HG02852 (cell line): ENCODE measurements at regions not wholly inside any gene's neighbourhood (a gene's known extent, or its start where the extent isn't known, plus 50 kb on each side); places are given as distances from the start of the nearest gene placed in this dataset.

Experiments
- ATAC-seq: cut with Tn5 transposase; IDR thresholded peaks from one replicate; pipeline ENCODE4 v1.9.1; 2021; ENCODE audit warnings: mild to moderate bottlenecking, moderate library complexity; ENCODE audit not compliant: unreplicated experiment

DNA sequence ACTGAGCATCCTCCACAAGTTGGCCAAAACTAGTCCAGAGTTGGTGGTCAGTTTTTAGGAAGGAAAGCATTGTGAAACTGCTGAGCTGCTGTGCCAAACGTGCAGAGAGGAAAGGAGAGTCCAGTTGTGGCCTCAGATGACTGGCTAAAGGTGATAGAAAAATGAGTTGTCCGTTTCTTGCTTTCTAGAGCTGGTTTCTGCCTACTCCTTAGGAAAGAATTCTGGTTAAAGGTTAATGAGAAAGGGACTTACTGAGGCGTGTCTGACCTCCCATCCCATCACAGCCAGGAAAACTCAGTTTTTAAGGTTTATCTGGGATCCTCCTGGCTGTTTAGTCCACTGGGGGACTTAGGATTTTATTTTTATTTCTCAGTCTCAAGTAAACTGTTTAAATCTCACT, 1186.3 kb downstream of the UQCRFS1 start:
- no peak for ATAC-seq

DNA sequence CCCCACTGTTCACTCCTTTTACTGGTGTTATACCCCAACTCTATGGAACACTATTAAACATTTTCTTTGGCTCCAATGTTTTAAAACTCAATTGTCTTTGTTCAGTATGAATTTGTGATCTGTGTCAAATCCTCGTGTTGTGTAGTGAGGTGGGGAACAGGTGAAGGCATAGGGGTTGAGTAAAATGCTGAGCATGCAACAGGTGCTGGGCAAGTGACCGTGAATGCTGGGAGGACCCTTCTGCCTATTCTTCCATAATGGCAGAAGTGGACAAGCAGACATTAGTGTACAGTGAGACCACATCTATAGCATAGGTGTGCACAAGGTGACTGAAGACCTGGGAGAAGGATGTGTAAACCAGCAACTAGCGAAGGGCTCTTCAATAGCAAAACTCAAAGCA, 1188.0 kb downstream of the UQCRFS1 start:
- ATAC-seq: no peak

DNA sequence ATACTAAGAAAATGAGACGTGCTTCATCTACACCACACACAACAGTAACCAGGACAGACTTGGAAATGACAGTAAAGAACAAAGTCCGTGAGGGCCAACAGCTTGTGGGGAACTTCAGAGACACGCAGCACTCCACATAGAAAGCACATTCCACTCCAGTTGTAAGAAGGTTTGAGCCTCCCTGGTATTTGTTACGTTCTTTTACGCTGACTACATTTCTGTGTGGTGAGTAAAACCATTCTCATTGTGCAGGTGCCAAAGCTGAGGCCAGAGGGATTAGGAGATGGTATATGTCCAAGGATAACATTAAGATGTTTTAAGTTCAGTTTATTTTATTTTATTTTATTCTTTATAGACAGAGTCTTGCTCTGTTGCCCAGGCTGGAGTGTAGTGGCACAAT, 1189.9 kb downstream of the UQCRFS1 start:
- ATAC-seq: no peak

DNA sequence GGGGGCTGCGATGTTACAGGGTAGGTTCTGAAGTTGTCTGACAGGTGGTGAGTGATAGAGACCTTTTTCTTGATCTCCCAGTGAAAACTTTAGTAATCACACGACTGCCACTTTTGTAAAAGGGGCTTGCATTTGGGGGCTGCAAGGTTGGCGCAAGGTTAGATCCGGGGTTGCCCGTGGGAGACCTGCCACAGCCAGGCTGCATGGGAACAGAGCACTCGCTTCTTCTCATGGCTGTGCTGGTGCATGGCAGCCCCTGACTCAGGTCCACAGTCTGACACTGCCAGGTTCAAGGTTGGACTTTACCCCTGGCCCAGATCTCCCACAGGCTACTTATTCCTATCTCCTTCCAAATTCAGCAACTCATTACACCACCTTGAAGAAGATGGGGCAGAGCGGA, 1190.4 kb downstream of the UQCRFS1 start:
- no peak for ATAC-seq

DNA sequence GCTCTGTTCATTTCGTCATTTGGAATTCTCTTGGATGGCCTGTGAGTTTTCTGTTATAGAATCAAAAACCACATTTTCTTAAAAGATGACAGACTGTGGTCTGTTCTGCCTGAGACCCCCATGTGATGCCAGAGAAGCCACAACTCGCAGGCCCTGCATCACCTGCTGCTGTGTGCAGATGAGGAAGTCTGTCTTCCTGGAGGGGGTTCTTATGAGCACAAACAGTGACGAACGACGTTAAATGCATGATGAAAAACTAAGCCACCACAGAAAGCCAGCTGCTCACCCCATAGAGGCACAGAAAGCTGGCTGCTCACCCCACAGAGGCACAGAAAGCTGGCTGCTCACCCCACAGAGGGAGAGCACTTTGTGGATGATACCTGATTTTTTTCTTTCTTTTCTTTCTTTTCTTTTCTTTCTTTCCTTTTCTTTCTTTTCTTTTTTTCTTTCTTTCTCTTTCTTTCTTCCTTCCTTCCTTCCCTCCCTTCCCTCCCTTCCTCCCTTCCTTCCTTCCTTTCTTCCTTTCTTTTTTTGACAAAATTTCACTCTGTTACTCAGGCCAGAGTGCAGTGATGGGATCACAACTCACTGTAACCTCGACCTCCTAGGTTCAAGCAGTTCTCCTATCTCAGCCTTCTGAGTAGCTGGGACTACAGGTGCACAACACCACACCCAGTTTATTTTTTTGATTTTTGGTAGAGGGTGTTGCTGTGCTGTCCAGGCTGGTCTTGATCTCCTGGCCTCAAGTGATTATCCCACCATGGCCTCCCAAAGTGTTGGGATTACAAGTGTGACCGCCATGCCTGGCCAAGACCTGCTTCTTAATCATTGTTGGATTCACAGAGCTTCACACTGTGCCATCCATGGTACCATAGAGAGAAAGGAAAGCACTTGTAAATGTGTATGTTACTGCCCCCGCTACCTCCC, 1191.4 kb downstream of the UQCRFS1 start:
- ATAC-seq: no peak

DNA sequence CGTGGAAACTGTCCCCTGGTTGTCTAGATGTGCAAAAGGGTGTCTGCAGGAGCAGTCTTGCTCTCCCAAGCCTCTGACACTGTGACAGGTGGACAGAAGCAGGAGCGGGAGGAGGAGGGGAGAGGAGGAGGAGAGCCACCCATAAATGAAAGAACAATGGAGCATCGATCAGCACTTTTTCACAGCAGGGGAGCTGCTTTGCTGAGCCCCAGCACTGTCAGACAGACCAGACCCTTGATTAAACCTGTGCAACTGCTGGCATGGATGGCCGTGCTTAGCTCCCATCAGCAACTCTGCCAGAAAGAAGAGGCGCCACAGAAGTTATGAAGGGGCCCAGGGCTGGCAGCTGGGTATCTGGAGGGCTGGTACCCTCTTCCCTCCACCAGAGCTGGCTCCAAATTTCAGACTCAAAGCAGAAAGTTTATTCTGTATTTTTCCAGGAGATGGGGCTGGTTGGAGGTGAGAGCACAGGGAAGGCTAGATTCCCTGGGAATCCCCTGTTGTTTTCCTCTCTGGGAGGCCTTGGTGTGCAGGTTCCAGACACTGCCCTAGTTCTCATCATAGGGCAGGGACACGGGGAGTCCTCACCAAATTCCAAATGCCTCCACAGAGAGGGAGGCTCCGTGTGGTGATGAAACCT, 1192.2 kb downstream of the UQCRFS1 start:
- no peak for ATAC-seq

DNA sequence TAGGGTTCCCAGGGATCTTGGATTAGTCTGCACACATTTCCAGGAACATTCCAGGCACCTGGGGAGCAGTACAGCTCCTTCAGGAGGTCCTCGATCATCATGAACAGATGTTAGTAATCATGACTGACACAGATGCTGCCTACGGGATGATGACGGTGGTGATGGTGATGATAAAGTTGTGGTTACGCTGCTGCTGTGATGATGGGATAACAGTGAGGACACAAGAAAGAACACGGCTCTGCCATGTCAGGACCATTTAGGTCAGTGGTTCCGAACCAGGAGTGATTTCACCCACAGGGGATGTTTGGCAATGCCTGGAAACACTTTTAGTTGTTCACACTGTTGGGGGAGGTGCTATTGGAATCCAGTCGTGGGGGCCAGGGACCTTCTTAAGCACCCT, 1193.0 kb downstream of the UQCRFS1 start:
- ATAC-seq: no peak

DNA sequence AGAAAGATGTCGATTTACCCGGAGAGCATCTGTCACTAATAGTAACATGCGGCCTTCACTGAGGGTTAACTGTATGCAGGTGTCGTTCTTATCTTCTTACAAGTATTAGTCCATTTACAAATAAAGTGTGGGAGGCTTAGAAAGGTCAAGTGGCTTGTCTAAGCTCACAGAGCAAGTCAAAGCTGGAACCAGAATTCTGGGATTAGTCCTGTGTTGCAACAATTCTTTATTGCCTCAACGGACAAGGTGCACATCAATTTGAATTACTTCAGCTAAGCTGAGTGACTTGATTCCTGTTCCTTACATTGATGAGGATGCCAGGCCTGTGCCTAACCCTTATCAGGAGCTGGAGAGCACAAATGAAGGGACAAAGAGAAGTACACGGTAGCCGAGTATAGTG, 1193.6 kb downstream of the UQCRFS1 start:
- ATAC-seq: no peak

DNA sequence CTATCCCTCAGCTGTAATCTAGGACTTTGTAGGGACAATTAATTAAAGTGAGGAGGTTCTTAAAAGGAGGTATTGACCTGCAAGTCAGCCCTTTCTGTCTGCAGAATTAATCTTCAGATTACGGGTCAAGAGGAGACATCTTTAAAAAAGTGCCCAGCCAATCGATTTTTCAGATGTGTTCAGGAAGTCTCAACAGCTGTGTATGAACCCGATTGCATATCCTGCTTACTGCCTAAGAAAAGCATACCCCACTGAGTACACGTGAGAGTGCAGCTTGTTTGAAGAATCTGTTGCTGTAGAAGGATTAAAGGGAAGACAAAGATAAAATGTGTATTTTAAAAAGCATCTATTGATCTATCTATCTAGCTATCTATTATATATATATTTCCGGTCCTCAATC, 1194.5 kb downstream of the UQCRFS1 start:
- ATAC-seq: no peak

DNA sequence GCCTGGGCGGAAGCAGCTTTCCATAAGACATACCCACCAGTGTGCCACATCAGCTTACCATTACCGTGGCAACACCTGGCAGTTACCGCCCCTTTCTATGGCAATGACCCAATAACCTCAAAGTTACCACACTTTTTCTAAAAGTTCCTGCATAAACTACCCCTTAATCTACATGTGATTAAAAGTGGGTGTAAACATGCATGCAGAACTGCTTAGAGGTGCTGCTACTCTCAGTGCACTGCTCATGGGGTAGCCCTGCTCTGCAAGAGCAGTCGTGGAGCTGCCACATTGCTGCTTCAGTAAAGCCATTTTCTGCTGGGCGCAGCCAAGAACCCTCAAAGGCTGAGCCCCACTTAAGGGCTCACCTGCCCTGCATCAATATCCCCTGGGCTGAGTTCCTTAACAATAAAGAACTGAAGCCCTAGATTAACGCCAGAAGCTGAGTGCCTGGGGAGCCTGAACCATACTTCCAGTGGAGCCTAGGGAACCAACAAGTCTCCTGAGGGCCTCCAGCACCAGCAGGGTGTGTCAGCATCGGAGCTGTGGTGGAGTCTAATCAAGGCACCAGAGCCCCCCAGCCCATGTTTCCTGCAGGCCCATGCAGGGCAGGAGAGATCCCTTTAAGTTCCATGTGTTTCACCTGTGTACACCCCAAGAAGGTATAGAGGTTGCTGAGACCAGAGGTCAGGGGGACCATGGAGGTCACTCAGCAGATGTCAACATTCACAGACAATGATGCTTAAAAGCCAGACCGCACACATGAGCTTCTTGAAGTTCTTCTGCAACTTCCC, 1198.1 kb downstream of the UQCRFS1 start:
- no peak for ATAC-seq

DNA sequence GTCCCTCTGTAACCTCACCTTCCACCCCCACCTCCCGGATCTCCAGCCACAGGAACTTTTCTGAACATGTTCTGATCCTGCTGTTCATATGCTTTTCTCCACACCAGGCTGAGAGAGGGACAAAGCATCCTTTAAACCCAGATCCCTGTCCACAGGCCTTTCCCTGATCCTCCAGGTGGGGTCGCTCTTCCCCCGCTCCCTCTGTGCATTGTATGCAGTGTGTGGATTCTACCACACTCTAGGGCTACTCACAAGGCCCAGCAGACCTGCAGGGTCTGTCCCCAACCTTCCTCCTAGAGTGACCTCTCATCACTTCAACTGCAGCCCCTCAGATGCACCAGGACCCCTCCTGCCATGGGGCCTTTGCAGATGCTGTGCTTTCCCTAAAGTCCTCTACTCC, 1200.6 kb downstream of the UQCRFS1 start:
- ATAC-seq: no peak

DNA sequence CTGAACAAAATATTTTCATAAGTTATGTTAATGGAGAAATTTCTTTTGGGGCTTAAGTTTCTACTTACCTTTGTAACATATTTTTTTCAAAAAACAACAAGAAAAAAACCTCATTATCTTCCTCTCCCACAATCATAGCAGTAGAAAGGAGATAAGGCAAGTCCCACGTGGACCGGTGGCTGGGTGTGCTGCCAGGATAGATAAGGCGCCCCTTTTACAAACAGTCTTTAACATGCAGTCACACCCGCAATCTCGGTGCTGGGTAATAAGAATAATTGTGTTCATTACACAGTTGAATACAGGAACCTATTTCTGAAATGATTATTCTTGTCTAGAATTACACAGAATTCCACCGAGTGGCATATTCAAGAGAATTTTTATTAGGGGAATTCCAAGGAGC, 1202.3 kb downstream of the UQCRFS1 start:
- no peak for ATAC-seq

DNA sequence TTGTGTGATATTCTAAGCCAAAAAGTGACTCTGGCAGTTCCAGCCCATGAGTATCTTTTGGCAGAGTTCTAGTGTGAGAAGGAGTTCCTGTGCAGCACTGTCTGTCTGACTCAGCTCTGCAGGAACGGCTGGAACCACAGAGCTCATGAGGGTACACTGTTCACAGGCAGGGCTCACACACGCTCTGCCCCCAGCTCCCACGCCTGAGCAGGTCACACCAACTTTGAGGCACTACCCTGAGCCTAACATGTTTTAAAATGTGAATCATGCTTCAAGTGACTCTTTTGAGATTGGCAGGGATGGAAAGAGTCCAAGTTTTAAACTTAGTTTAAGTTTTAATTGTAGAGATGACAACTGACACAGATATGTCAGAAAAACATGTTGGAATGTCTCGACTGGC, 1203.3 kb downstream of the UQCRFS1 start:
- no peak for ATAC-seq

DNA sequence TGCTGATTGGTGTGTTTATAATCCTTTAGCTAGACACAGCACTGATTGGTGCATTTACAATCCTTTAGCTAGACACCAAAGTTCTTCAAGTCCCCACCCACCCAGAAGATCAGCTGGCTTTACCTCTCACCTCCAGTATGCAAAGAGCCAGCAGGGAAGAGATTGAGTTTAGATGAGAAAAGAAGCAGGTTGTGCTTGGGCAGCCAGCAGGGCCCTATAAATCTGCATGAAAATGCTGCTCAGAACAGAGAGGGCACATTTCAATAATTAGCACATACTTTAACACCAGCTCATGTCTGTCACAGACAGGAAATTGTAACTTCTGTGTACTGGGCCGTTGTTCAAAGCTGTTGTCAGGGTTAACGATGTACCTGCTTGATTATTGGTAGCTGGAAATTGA, 1204.3 kb downstream of the UQCRFS1 start:
- ATAC-seq: no peak

DNA sequence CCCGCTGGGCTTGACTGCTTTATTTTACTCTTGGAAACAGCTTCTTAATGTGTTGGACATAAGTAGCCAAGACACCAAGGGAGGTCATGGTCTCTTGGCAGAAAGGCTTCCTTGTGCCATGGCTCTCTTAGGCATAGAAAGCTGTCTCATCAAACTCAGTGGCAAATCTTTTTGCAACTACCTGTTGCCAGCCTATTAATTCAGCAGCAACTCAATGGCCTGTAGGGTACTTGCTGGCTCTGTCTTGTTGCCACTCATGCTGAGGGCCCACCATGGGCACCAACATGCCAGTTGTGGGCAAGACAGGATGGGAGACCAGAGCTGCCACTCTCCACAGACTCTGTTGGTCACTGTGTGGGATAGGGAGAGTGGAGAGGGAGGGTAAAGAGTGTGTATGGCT, 1209.4 kb downstream of the UQCRFS1 start:
- ATAC-seq: no peak

DNA sequence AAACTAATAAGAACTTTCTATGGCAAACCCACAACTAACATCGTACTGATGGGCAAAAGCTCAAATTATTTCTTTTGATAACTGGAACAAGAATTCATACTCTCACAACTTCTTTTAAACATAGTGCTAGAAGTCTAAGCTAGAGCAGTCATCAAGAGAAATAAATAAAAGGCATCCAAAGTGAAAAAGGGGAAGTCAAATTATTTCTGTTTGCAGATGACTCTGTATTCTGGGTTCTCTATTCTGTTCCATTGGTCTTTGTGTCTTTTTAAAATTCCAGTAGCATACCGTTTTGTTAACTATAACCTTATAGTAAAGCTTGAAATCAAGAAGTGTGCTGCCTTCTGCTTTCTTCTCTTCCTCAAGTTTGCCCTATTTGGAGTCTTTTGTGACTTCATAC, 1215.9 kb downstream of the UQCRFS1 start:
- no peak for ATAC-seq

DNA sequence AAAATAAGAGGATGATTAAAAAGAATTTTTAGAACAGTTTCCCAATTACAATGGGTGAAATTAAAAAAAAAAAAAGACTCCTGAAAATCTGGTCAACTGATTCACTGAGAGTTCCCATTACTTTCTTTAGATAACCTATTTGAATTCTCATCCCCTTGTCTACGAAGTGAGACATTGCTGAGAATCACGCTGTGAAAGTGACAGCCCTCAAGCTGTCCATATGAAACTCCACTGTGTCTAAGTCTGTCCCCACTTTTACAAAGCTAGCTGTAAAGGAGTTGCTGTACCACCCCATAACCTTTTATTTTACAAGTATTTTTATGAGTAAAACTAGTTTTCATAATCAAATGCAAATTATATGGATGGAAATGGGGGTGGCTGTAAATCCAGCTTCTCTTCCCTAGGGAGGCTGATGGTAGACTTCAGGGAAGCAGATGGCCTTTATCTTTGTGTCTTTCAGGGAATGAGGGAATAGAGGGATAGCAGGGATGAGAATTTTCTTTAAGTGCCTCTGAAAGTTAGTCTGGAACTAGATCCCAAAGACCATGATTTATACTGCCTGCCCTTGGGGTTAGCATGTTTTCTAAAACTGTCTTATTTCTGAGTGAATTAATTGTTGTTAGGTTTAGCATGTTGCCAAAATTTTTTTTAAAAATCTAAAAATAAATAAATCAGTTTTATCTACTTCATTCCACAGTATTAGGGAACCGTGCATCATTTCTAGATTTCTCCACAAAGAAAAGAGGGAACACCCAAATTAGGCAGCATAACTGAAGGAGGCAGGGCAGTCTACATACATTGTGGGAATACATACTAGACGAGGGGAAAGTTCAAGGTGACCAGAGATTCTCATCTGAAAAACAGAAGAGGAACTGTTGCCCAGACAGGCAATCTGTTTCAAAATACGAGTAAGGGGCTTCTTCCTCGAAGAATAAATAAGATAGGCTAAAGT, 1219.1 kb downstream of the UQCRFS1 start:
- ATAC-seq: no peak

DNA sequence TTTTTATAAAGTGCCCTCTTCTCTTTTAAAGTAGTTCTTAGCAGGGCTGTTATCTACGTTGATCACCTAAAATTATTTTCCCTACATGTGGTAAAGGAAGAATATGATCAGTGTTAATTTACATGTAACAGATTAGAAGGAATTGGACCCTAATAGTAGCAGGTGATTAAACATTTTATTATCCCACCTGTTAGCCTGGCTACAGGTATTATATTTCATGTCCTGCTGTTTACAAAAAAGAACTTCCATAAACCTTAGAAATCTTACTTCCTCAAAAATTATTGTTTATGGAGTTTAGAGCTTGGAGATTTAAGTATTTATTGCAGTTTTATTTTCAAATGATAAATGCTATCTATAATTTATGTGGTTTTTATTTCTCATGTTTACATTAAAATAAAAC, 1226.7 kb downstream of the UQCRFS1 start:
- ATAC-seq: no peak

DNA sequence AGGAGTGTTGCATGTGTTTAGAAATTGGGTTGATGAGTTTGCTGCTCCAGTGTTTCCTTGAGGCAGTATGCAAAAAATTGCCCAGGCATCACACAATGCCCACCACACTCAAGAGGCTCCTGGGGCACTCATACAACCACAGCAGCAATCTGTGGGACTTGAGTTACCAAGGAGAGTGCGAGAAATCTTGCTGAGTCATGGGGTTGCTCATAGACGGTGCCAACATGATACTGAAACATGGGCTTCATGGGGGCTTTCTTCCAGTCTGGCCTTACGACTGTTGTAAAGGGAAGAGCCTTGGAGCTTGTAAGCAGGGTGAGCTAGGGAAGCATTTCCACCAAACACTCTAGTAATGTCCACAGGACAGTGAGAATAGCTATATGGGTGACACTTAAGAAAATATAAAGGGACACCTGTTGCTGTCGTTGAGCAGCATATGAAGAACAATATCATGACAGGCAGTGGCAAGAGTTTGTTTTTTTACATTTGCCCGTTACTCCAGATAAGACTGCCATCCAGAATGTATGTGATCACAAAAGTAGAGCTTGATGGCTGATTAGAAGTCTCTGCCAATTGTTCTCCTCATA, 1237.4 kb downstream of the UQCRFS1 start:
- no peak for ATAC-seq

DNA sequence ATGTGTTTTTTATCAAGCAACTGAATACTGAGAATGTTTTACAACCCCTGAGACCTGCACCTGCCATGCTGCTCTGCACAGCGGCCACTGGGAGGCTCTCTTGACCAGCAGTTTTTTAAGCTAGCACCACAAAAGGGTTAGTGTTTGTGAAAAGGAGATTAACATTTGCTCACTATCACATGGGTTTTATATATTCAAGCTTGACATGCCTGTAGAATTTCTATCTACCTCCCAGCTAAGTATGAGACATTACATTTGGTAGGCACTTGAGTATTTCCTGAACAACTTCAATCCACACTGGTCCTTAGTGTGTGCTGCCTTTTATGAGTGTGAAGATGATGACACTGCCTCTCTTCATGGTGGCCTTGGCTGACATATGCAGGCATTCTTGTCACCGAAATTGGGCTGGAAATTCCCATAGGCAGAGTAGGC, 1238.9 kb downstream of the UQCRFS1 start:
- ATAC-seq: no peak
